ENCODE measurements at regions not wholly inside any gene's neighbourhood (a gene's known extent, or its start where the extent isn't known, plus 50 kb on each side); places are given as distances from the start of the nearest gene placed in this dataset.

DNA sequence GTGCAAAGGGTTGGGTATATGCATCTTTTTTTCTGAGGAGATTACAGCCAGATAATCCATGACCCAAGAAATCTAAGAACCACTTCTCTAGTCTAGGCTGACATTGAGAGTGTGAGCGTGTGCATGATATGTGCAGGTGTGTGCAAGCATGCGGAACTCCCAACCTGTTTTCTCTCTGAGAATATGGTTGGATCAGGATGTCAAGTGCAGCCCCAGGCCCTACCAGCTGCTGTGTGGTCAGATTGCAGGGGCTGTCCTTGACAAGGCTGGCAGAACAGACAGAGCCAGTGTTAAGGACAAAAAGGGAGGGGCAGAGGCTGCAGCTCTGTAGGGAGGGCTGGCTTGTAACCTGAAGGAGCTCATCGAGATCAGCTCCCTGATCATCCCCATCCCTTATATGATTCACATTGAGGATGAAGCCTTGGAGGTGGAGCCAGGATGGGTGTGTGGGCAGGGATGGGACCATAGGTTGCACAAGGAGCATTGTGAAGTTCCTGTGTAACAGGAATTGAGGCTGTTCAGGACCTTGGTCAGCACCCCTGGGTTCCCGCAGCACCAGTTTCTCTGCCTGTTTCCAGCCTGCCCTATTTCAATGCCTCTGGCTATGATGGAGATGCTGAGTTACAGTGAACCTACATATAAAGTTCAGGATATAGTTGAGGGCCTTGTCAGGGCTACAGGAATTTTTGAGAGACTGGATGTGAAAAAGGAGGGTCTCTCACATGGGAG lies 52.6 kb upstream of the ARAP3 start:
- Histone ChIP-seq H3K9me3 (no peaks in the 10 kb centered on the region), H3K27me3 (replicated peaks; ENCODE audit: control insufficient read depth, insufficient read depth, low read length) (no peaks in the 10 kb centered on the region), H3K4me3 (ENCODE audit: low read depth, low read length) (no peak overlapping the region), H3K36me3 (ENCODE audit: control insufficient read depth, insufficient read depth, low read length) (no peaks in the 10 kb centered on the region), H3K4me1 (peaks cover 18% of the 10 kb centered on the region)
- intact Hi-C loops (cut with micrococcal nuclease; ENCODE audit: unreplicated experiment) = loop anchor here (1.0 to 5.0 kb wide), 4 partner anchors 9 to 32 kb away; no protein-coding TSS in a partner anchor
- no peaks in the 10 kb centered on the region for H3K36me3 Mint-ChIP-seq (ENCODE audit: insufficient read depth, unreplicated experiment)
- H3K9me3 Mint-ChIP-seq (ENCODE audit: unreplicated experiment) = no peaks in the 10 kb centered on the region
- no peak overlapping the region for H3K4me3 Mint-ChIP-seq (ENCODE audit: unreplicated experiment)
- H3K27ac Mint-ChIP-seq (ENCODE audit: unreplicated experiment) = no peak overlapping the region
- TF ChIP-seq, protein P1, sequence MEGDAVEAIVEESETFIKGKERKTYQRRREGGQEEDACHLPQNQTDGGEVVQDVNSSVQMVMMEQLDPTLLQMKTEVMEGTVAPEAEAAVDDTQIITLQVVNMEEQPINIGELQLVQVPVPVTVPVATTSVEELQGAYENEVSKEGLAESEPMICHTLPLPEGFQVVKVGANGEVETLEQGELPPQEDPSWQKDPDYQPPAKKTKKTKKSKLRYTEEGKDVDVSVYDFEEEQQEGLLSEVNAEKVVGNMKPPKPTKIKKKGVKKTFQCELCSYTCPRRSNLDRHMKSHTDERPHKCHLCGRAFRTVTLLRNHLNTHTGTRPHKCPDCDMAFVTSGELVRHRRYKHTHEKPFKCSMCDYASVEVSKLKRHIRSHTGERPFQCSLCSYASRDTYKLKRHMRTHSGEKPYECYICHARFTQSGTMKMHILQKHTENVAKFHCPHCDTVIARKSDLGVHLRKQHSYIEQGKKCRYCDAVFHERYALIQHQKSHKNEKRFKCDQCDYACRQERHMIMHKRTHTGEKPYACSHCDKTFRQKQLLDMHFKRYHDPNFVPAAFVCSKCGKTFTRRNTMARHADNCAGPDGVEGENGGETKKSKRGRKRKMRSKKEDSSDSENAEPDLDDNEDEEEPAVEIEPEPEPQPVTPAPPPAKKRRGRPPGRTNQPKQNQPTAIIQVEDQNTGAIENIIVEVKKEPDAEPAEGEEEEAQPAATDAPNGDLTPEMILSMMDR (IDR thresholded peaks at IDR 0.05; ENCODE audit: insufficient read depth in 1 of 2, low read depth in 1 of 2, low read length in 1 of 2, severe bottlenecking in 1 of 2, unreplicated experiment in 1 of 2) = no peak
- ChIA-PET CTCF (interaction anchor here (0.5 kb wide), 2 partner anchors 23 to 32 kb away, joined by 3 to 5 read pairs; no protein-coding TSS in a partner anchor), POLR2A (no interaction called here)
- H3K27me3 Mint-ChIP-seq (ENCODE audit: insufficient read depth, unreplicated experiment) = peaks cover 7% of the 10 kb centered on the region
- no TSS peak for BruUV-seq (replicated peaks)
- H3K4me1 Mint-ChIP-seq (ENCODE audit: low read depth, unreplicated experiment) = peaks cover 14% of the 10 kb centered on the region
- DNase-seq = peak; percentile 76 to 82

DNA sequence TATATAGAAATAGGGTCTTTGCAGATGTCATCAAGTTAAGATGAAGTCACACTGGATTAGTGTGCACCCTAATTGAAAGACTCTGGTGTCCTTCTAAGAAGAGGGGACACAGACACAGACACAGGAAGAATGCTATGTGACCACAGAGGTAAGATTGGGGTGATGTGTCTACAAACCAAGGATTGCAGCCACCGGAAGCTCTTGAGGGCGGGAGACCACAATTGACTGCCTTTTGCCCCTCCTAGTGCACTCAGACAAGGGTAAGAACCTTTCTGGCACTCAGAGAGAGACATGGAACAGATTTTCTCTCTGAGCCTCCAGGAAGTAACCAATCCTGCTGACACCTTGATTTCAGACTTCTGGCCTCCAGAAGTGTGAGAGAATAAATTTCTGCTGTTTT lies 51.2 kb upstream of the ARAP3 start:
- H3K36me3 Mint-ChIP-seq (ENCODE audit: insufficient read depth, unreplicated experiment) = no peaks in the 10 kb centered on the region
- Histone ChIP-seq H3K4me3 (ENCODE audit: low read depth, low read length) (no peak overlapping the region), H3K4me1 (peaks cover 18% of the 10 kb centered on the region), H3K27me3 (replicated peaks; ENCODE audit: control insufficient read depth, insufficient read depth, low read length) (no peaks in the 10 kb centered on the region), H3K9me3 (no peaks in the 10 kb centered on the region), H3K36me3 (ENCODE audit: control insufficient read depth, insufficient read depth, low read length) (no peaks in the 10 kb centered on the region)
- H3K27me3 Mint-ChIP-seq (ENCODE audit: insufficient read depth, unreplicated experiment) = peaks cover 5% of the 10 kb centered on the region
- no peak for DNase-seq
- ChIA-PET CTCF (no interaction called here), POLR2A (no interaction called here)
- no peak overlapping the region for H3K4me3 Mint-ChIP-seq (ENCODE audit: unreplicated experiment)
- intact Hi-C loops (cut with micrococcal nuclease; ENCODE audit: unreplicated experiment) = no loop called here
- no peaks in the 10 kb centered on the region for H3K9me3 Mint-ChIP-seq (ENCODE audit: unreplicated experiment)
- H3K4me1 Mint-ChIP-seq (ENCODE audit: low read depth, unreplicated experiment) = peaks cover 14% of the 10 kb centered on the region
- BruUV-seq (replicated peaks) = no TSS peak
- TF ChIP-seq, protein P1 (IDR thresholded peaks at IDR 0.05; ENCODE audit: insufficient read depth in 1 of 2, low read depth in 1 of 2, low read length in 1 of 2, severe bottlenecking in 1 of 2, unreplicated experiment in 1 of 2) = no peak
- no peak overlapping the region for H3K27ac Mint-ChIP-seq (ENCODE audit: unreplicated experiment)

DNA sequence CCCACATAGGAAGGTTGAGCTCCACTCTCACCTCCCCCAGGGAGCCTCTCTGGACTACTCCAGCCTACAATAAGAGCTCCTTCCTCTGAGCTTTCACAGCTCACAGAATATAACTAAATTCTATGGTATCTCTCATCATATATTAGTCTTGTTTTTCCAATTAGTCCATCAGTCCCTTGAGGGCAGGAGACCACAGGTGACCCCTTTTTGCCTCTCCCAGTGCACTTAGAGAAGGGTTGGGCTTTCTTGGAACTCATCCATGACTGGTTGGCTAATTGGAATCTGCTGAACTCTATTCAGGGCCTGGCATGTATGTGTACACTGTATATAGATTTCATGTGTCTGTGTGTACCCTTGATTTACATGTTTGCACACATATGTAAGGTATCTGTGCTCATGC lies 50.4 kb upstream of the ARAP3 start:
- no peaks in the 10 kb centered on the region for H3K36me3 Mint-ChIP-seq (ENCODE audit: insufficient read depth, unreplicated experiment)
- peaks cover 14% of the 10 kb centered on the region for H3K4me1 Mint-ChIP-seq (ENCODE audit: low read depth, unreplicated experiment)
- H3K4me3 Mint-ChIP-seq (ENCODE audit: unreplicated experiment) = no peak overlapping the region
- H3K36me3 ChIP-seq (ENCODE audit: control insufficient read depth, insufficient read depth, low read length) = no peaks in the 10 kb centered on the region
- DNase-seq = no peak
- no peak overlapping the region for H3K27ac Mint-ChIP-seq (ENCODE audit: unreplicated experiment)
- H3K27me3 ChIP-seq (replicated peaks; ENCODE audit: control insufficient read depth, insufficient read depth, low read length) = no peaks in the 10 kb centered on the region
- TF ChIP-seq, protein P1 (IDR thresholded peaks at IDR 0.05; ENCODE audit: insufficient read depth in 1 of 2, low read depth in 1 of 2, low read length in 1 of 2, severe bottlenecking in 1 of 2, unreplicated experiment in 1 of 2) = no peak
- no peaks in the 10 kb centered on the region for H3K9me3 Mint-ChIP-seq (ENCODE audit: unreplicated experiment)
- intact Hi-C loops (cut with micrococcal nuclease; ENCODE audit: unreplicated experiment) = no loop called here
- H3K27me3 Mint-ChIP-seq (ENCODE audit: insufficient read depth, unreplicated experiment) = peaks cover 4% of the 10 kb centered on the region
- H3K9me3 ChIP-seq = no peaks in the 10 kb centered on the region
- ChIA-PET POLR2A (no interaction called here), CTCF (no interaction called here)
- no peak overlapping the region for H3K4me3 ChIP-seq (ENCODE audit: low read depth, low read length)
- BruUV-seq (replicated peaks) = no TSS peak
- peaks cover 18% of the 10 kb centered on the region for H3K4me1 ChIP-seq
